ENCODE measurements at regions not wholly inside any gene's neighbourhood (a gene's known extent, or its start where the extent isn't known, plus 50 kb on each side); places are given as distances from the start of the nearest gene placed in this dataset.
"Not testable (repeated sequence)": the region's sequence is repeated elsewhere in the genome, so short reads cannot be mapped to it uniquely, and the experiment has no call there.

DNA sequence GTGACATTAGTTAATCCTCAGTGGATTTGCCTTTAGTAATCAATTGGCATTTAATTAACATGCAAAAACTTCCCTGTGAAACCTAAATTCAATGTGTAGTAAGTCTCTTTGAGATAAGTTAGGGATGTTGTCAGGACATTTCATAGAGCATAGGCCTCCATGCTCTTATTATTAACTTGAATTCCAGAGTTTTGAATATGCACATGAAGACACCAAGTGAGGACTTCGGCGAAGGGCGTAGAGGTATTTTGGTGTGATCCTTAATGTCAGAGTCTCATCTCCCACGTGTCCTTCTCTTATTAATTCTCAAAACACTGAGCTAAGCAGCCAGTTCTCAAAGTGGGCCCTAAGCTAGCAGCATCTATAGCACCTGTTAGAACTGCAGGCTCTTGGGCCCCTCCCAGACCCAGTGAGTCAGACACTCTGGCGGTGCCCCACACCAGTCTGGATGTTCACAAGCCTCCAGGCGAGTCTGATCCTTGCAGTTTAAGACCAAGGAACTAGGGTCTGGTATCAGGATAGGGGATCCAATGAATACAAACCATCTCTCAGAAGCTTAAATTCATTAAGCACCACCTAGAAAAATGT, 292.1 kb downstream of the QKI start:
- H3K36me3 Mint-ChIP-seq (ENCODE audit: low read depth): no peaks in the 10 kb centered on the region
- no peaks in the 10 kb centered on the region for H3K9me3 Mint-ChIP-seq
- H3K27ac Mint-ChIP-seq: no peak overlapping the region
- peaks cover 12% of the 10 kb centered on the region for H3K27me3 Mint-ChIP-seq
- ATAC-seq (replicated peaks): no peak
- H3K4me1 Mint-ChIP-seq: peaks cover 4% of the 10 kb centered on the region
- no peak overlapping the region for H3K4me3 Mint-ChIP-seq

GRCh38 chr6:163705923-163706322, 291.4 kb downstream of the QKI start:
- H3K27me3 Mint-ChIP-seq: peaks cover 12% of the 10 kb centered on the region
- H3K36me3 Mint-ChIP-seq (ENCODE audit: low read depth): no peaks in the 10 kb centered on the region
- H3K4me3 Mint-ChIP-seq: no peak overlapping the region
- H3K27ac Mint-ChIP-seq: no peak overlapping the region
- ATAC-seq (replicated peaks): no peak
- peaks cover 4% of the 10 kb centered on the region for H3K4me1 Mint-ChIP-seq
- no peaks in the 10 kb centered on the region for H3K9me3 Mint-ChIP-seq

DNA sequence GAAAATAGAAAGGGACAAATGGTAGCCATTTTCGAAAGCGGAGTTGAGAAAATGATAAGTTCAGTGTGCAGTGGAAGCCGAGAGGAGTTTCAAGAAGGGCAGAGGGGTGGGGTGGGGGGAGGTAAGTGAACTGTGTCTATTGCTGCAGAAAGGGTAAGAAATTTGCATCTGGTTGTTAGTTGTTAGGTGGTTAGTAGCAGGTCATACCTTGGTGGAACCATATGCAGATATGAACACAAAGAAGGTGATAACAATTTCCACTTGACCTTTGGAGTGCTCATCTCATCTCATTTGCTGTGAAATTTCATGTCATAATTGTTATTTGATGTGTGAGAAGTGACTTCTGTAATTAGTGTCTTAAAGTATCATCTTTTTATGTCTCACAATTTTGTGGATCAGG, 288.2 kb downstream of the QKI start:
- H3K4me1 Mint-ChIP-seq: peaks cover 4% of the 10 kb centered on the region
- no peak overlapping the region for H3K27ac Mint-ChIP-seq
- H3K27me3 Mint-ChIP-seq: peaks cover 20% of the 10 kb centered on the region
- H3K36me3 Mint-ChIP-seq (ENCODE audit: low read depth): no peaks in the 10 kb centered on the region
- no peaks in the 10 kb centered on the region for H3K9me3 Mint-ChIP-seq
- no peak for ATAC-seq (replicated peaks)
- no peak overlapping the region for H3K4me3 Mint-ChIP-seq

- peaks cover 4% of the 10 kb centered on the region for H3K4me1 Mint-ChIP-seq
- H3K27me3 Mint-ChIP-seq: peaks cover 22% of the 10 kb centered on the region
- H3K36me3 Mint-ChIP-seq (ENCODE audit: low read depth): no peaks in the 10 kb centered on the region
These were observed 287.2 kb downstream of the QKI start for GRCh38 chr6:163701762-163702161.

DNA sequence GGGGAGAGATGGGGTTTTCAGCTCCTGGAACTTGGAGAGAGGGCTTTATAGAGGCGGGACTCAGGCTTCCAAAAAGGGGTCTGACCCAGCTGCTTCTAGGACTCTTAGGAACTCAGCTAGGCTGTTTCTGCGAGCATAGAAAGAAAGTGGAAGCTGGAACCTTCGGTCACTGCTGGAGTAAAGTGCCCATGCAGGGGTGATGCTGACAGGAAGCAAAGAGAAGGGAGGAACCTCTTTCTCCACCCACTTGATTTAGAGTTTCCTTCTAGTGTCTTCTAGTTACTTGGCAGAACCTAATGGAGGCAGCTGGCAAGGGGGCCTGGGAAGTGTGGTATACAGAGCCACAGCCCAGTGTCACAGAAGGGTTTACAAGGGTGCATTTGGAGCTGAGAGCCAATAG, 283.6 kb downstream of the QKI start:
- Mint-ChIP-seq H3K4me1 (peaks cover 4% of the 10 kb centered on the region), H3K36me3 (ENCODE audit: low read depth) (no peaks in the 10 kb centered on the region), H3K27me3 (peaks cover 31% of the 10 kb centered on the region), H3K9me3 (no peaks in the 10 kb centered on the region), H3K27ac (no peak overlapping the region), H3K4me3 (no peak overlapping the region)
- no peak for ATAC-seq (replicated peaks)

More at GRCh38 chr6:163701762-163702161, 287.2 kb downstream of the QKI start:
- Mint-ChIP-seq H3K27ac (no peak overlapping the region), H3K9me3 (no peaks in the 10 kb centered on the region), H3K4me3 (no peak overlapping the region)
- ATAC-seq (replicated peaks): no peak

DNA sequence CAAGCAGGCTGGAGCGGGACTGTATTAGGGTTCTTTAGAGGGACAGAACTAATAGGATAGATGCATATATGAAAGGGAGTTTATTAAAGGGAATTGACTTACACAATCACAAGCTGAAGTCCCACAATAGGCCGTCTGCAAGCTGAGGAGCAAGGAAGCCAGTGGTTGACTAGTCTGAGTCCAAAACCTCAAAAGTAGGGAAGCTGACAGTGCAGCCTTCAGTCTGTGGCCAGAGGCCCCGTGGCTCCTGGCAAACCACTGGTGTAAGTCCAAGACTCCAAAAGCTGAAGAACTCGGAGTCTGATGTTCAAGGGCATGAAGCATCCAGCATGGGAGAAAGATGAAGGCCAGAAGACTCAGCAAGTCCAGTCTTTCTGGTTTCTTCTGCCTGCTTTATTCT, 281.8 kb downstream of the QKI start:
- peaks cover 27% of the 10 kb centered on the region for H3K27me3 Mint-ChIP-seq
- H3K9me3 Mint-ChIP-seq; H3K4me3 Mint-ChIP-seq; H3K27ac Mint-ChIP-seq; ATAC-seq (replicated peaks); H3K4me1 Mint-ChIP-seq; H3K36me3 Mint-ChIP-seq (ENCODE audit: low read depth): not testable (repeated sequence)

- no peak for ATAC-seq (replicated peaks)
- H3K4me3 Mint-ChIP-seq: no peak overlapping the region
- no peaks in the 10 kb centered on the region for H3K9me3 Mint-ChIP-seq
- peaks cover 27% of the 10 kb centered on the region for H3K27me3 Mint-ChIP-seq
- no peaks in the 10 kb centered on the region for H3K36me3 Mint-ChIP-seq (ENCODE audit: low read depth)
- H3K27ac Mint-ChIP-seq: no peak overlapping the region
- no peaks in the 10 kb centered on the region for H3K4me1 Mint-ChIP-seq
These were observed 280.9 kb downstream of the QKI start for GRCh38 chr6:163695414-163695864.

GRCh38 chr6:163694988-163695398, 280.5 kb downstream of the QKI start:
- Mint-ChIP-seq H3K4me3 (no peak overlapping the region), H3K27me3 (peaks cover 27% of the 10 kb centered on the region), H3K9me3 (no peaks in the 10 kb centered on the region), H3K36me3 (ENCODE audit: low read depth) (no peaks in the 10 kb centered on the region), H3K4me1 (no peaks in the 10 kb centered on the region), H3K27ac (no peak overlapping the region)
- ATAC-seq (replicated peaks): no peak

DNA sequence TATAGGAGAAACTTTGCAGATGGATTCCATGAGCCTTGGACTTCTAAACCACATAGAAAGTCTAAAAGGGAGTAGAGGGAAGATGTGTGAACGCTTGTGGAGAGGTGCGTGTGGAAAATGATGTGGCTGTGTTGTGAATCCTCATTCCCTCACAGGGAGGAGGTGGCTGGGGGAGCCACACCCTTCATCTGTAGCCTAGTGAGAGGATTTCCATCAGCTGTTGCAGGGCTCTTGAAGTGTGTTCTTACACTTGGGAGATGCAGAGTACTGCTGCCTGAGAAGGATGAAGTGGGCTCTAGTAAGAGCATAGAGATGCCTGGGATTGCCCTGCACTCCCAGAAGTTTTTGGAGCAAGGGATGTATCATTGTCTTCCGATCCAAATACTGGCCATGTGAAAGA, 279.6 kb downstream of the QKI start:
- H3K27ac Mint-ChIP-seq: no peak overlapping the region
- no peak overlapping the region for H3K4me3 Mint-ChIP-seq
- ATAC-seq (replicated peaks): no peak
- no peaks in the 10 kb centered on the region for H3K36me3 Mint-ChIP-seq (ENCODE audit: low read depth)
- H3K4me1 Mint-ChIP-seq: no peaks in the 10 kb centered on the region
- peaks cover 22% of the 10 kb centered on the region for H3K27me3 Mint-ChIP-seq
- no peaks in the 10 kb centered on the region for H3K9me3 Mint-ChIP-seq

- Mint-ChIP-seq H3K27ac (no peak overlapping the region), H3K9me3 (no peaks in the 10 kb centered on the region), H3K36me3 (ENCODE audit: low read depth) (no peaks in the 10 kb centered on the region), H3K4me3 (no peak overlapping the region), H3K4me1 (no peaks in the 10 kb centered on the region), H3K27me3 (peaks cover 10% of the 10 kb centered on the region)
- ATAC-seq (replicated peaks): no peak
These were observed 276.5 kb downstream of the QKI start for GRCh38 chr6:163691049-163691448.

DNA sequence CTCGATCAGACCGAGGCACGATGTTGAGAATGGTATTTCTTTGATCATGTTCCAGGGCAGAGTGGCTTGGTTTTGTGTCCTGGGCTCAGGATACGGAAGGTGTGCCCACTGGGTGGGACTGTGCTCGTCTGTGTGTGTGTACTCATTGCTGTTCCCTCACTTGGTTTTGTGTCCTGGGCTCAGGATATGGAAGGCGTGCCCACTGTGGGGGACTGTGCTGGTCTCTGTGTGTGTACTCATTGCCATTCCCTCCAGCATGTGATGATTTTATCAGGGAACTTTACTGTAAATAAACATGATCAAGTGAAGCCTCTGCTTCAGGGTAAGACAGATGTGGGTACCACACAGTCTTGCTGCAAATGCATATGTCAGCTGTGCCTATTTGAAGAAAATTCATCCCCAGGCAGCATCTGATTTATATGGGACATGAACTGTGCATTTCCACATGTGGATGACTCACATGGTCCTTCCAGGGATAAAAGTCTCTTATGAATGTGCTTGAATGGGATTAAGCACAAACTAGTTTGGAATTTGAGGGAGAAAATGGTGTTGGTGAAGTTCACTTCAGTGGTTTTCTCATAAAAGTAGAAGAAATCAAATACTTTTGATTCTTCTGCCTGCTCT, 274.3 kb downstream of the QKI start:
- H3K36me3 Mint-ChIP-seq (ENCODE audit: low read depth): no peaks in the 10 kb centered on the region

DNA sequence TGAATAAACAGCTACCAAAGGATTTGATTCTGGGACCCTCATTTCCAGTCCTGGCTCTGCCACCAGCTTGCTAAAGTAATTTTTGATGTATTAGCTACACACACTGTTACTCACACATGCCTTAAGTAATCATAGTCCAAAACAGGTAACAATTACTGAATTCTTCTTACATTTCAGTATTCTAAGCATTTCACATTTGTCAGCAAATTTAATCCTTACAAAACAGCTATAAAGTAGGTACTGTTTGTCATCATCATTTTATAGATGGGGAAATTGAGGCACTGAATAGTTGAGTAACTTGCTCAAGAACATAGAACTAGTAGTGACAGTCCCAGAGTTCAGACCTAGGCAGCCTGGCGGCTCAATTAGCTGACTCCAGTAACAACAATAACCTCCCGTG, 272.6 kb downstream of the QKI start:
- Mint-ChIP-seq H3K27ac (no peak overlapping the region), H3K9me3 (peaks cover 5% of the 10 kb centered on the region), H3K4me3 (no peak overlapping the region), H3K4me1 (no peaks in the 10 kb centered on the region), H3K36me3 (ENCODE audit: low read depth) (no peaks in the 10 kb centered on the region), H3K27me3 (peaks cover 9% of the 10 kb centered on the region)
- ATAC-seq (replicated peaks): no peak

More for the DNA sequence above, 274.3 kb downstream of the QKI start:
- Mint-ChIP-seq H3K9me3 (peaks cover 3% of the 10 kb centered on the region), H3K4me1 (no peaks in the 10 kb centered on the region), H3K27me3 (peaks cover 9% of the 10 kb centered on the region), H3K27ac (no peak overlapping the region), H3K4me3 (no peak overlapping the region)
- ATAC-seq (replicated peaks): no peak

- Mint-ChIP-seq H3K4me1 (no peaks in the 10 kb centered on the region), H3K36me3 (ENCODE audit: low read depth) (no peaks in the 10 kb centered on the region), H3K27ac (no peak overlapping the region), H3K27me3 (peaks cover 9% of the 10 kb centered on the region), H3K4me3 (no peak overlapping the region), H3K9me3 (peaks cover 5% of the 10 kb centered on the region)
- no peak for ATAC-seq (replicated peaks)
These were observed 271.8 kb downstream of the QKI start for GRCh38 chr6:163686301-163686700.

DNA sequence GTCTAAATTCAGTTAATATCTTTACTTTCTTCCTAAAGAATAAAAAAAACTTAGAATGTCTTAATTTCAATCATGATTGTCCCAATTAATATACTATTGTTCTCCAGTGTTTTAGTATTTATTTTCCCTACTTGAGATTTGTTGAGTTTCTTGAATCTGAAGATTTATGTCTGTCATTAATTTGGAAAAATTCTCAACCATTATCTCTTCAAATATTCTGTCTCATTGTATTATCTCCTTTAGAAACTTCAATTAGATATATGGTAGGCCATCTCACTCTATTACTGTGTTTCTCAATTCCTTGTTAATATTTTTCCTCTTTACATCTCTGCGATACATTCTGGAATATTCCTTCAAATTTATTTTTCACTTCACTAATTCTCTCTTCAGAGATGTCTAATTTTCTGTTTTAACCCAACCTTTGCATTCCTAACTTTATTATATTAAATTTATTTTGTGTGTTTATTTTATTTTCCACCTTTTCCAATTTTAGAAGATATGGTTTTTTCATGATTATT, 268.6 kb downstream of the QKI start:
- H3K4me1 Mint-ChIP-seq: no peaks in the 10 kb centered on the region

DNA sequence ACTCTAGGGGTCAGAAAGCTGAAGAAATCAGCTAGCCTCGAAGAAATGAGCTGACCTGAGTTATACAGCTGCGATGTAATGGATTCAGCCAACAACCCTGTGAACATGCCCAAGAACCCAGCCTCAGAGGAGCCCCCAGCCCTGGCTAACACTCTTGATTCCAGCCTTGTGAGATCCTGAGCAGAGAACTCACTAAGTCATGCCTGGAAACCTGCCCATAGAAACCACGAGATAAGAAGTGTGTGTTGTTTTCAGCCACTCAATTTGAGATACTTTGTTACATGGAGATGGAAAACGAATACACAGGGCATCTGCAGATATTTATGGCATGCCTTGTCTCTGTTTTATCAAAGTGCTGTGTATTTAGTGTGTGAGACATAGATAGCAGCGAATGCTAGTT, 265.2 kb downstream of the QKI start:
- peaks cover 5% of the 10 kb centered on the region for H3K9me3 Mint-ChIP-seq
- H3K27me3 Mint-ChIP-seq: peaks cover 5% of the 10 kb centered on the region
- no peak for ATAC-seq (replicated peaks)
- no peaks in the 10 kb centered on the region for H3K36me3 Mint-ChIP-seq (ENCODE audit: low read depth)
- no peaks in the 10 kb centered on the region for H3K4me1 Mint-ChIP-seq
- no peak overlapping the region for H3K27ac Mint-ChIP-seq
- H3K4me3 Mint-ChIP-seq: no peak overlapping the region

More for the DNA sequence above, 268.6 kb downstream of the QKI start:
- ATAC-seq (replicated peaks): no peak
- no peak overlapping the region for H3K27ac Mint-ChIP-seq
- H3K9me3 Mint-ChIP-seq: peaks cover 5% of the 10 kb centered on the region
- no peaks in the 10 kb centered on the region for H3K36me3 Mint-ChIP-seq (ENCODE audit: low read depth)
- peaks cover 9% of the 10 kb centered on the region for H3K27me3 Mint-ChIP-seq
- H3K4me3 Mint-ChIP-seq: no peak overlapping the region
